WTC11 (cell line): ENCODE measurements at regions not wholly inside any gene's neighbourhood (a gene's known extent, or its start where the extent isn't known, plus 50 kb on each side); places are given as distances from the start of the nearest gene placed in this dataset.

Experiments used
- ATAC-seq: fragments of 200-7000 bp; cut with Tn5 transposase; 2 replicates; pipeline ENCODE4 v1.10.0; 2021; ENCODE audit warnings: mild to moderate bottlenecking, moderate library complexity
- CTCF ChIA-PET: fragments of 300-600 bp; sonication (Branson Sonifier 250); formaldehyde crosslinking; loops from one replicate; lab custom pipeline; 2021; ENCODE audit warnings: antibody characterized with exemption; lab: Charles Lee
- POLR2A ChIA-PET: fragments of 350-600 bp; sonication (Branson Sonifier 250); formaldehyde crosslinking; loops from one replicate; lab custom pipeline; 2021; ENCODE audit warnings: antibody characterized with exemption; lab: Charles Lee
- DNase-seq: peaks from one replicate; pipeline ENCODE4 v3.0.0; 2021; ENCODE audit warnings: low spot score
- H3K27ac Mint-ChIP-seq: 2 replicates; pipeline ENCODE4 v1.8.0; 2021; ENCODE audit warnings: mixed read lengths
- H3K27me3 Mint-ChIP-seq: 2 replicates; pipeline ENCODE4 v1.8.0; 2021; ENCODE audit warnings: low read depth, mild to moderate bottlenecking, moderate library complexity, mixed read lengths
- H3K36me3 Mint-ChIP-seq: 2 replicates; pipeline ENCODE4 v1.8.0; 2021; ENCODE audit warnings: mixed read lengths
- H3K4me1 Mint-ChIP-seq: 2 replicates; pipeline ENCODE4 v1.8.0; 2022; ENCODE audit warnings: mixed read lengths
- H3K4me3 Mint-ChIP-seq: 2 replicates; pipeline ENCODE4 v1.8.0; 2021; ENCODE audit warnings: mild to moderate bottlenecking, moderate library complexity, mixed read lengths
- H3K9me3 Mint-ChIP-seq: 2 replicates; pipeline ENCODE4 v1.8.0; 2021; ENCODE audit warnings: mixed read lengths
- CBFB ChIP-seq: sonication (generic); formaldehyde crosslinking; IDR thresholded peaks from 2 replicates; pipeline ENCODE4 v1.8.1; 2022; ENCODE audit warnings: mild to moderate bottlenecking, low read depth, missing genetic modification reagents
- HMGA2 ChIP-seq: fragments of 250-450 bp; sonication (Bioruptor Pico); IDR thresholded peaks from 2 replicates; pipeline ENCODE4 v1.4.0; 2021; ENCODE audit warnings: mild to moderate bottlenecking, moderate library complexity
- KAT7 ChIP-seq: sonication (generic); formaldehyde crosslinking; IDR thresholded peaks from 2 replicates; pipeline ENCODE4 v1.8.1; 2023; ENCODE audit warnings: missing genetic modification reagents, mild to moderate bottlenecking, borderline replicate concordance
- RORB ChIP-seq: fragments of 250-450 bp; sonication (Bioruptor Pico); IDR thresholded peaks from 2 replicates; pipeline ENCODE4 v1.9.0; 2021; ENCODE audit warnings: mild to moderate bottlenecking
- SMAD4 ChIP-seq: sonication (generic); formaldehyde crosslinking; IDR thresholded peaks from 2 replicates; pipeline ENCODE4 v1.8.0; 2022; ENCODE audit warnings: mild to moderate bottlenecking, missing genetic modification reagents
- TEAD4 ChIP-seq: sonication (generic); formaldehyde crosslinking; IDR thresholded peaks from 2 replicates; pipeline ENCODE4 v1.8.0; 2022; ENCODE audit warnings: mild to moderate bottlenecking, missing genetic modification reagents
- ZBTB21 ChIP-seq: sonication (generic); formaldehyde crosslinking; IDR thresholded peaks from 2 replicates; pipeline ENCODE4 v1.8.1; 2023; ENCODE audit warnings: mild to moderate bottlenecking, missing genetic modification reagents, borderline replicate concordance
- TF ChIP-seq, protein P1 (sequence below): fragments of 250-450 bp; sonication (Bioruptor Pico); IDR thresholded peaks from 2 replicates; pipeline ENCODE4 v1.9.0; 2021; ENCODE audit warnings: mild to moderate bottlenecking
- TF ChIP-seq, protein P2 (sequence below): sonication (generic); formaldehyde crosslinking; conservative IDR thresholded peaks from 2 replicates; pipeline ENCODE4 v1.8.1; 2023; ENCODE audit warnings: mild to moderate bottlenecking, low read depth, missing genetic modification reagents, moderate library complexity
- TF ChIP-seq, protein P3 (sequence below): sonication (generic); formaldehyde crosslinking; IDR thresholded peaks from 2 replicates; pipeline ENCODE4 v1.8.0; 2022; ENCODE audit warnings: missing genetic modification reagents
- TF ChIP-seq, protein P4 (sequence below): sonication (generic); formaldehyde crosslinking; IDR thresholded peaks from 2 replicates; pipeline ENCODE4 v1.8.1; 2023; ENCODE audit warnings: mild to moderate bottlenecking, missing genetic modification reagents, moderate library complexity
- TF ChIP-seq, protein P5 (sequence below): sonication (generic); formaldehyde crosslinking; IDR thresholded peaks from 2 replicates; pipeline ENCODE4 v1.8.0; 2023; ENCODE audit warnings: missing genetic modification reagents, mild to moderate bottlenecking, borderline replicate concordance
- TF ChIP-seq, protein P6 (sequence below): sonication (generic); formaldehyde crosslinking; IDR thresholded peaks from 2 replicates; pipeline ENCODE4 v1.8.1; 2022; ENCODE audit warnings: mild to moderate bottlenecking, moderate library complexity, missing genetic modification reagents

DNA sequence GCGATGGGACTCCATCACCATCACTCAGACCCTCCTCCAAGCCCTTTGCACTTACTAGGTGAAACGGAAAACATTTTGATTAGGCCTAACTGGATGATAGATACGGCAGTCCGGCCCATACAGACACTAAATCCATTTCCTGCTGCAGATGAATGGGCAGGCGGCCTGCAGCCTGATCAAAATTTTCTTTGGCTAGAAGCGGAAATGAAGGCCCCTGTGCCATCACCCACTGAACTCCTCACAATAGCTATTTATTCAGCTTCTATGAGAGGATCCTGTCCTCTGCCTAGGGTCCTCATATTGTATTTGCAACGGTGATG lies 200.5 kb downstream of the OMA1 start (continued):
- TF ChIP-seq, protein P1, sequence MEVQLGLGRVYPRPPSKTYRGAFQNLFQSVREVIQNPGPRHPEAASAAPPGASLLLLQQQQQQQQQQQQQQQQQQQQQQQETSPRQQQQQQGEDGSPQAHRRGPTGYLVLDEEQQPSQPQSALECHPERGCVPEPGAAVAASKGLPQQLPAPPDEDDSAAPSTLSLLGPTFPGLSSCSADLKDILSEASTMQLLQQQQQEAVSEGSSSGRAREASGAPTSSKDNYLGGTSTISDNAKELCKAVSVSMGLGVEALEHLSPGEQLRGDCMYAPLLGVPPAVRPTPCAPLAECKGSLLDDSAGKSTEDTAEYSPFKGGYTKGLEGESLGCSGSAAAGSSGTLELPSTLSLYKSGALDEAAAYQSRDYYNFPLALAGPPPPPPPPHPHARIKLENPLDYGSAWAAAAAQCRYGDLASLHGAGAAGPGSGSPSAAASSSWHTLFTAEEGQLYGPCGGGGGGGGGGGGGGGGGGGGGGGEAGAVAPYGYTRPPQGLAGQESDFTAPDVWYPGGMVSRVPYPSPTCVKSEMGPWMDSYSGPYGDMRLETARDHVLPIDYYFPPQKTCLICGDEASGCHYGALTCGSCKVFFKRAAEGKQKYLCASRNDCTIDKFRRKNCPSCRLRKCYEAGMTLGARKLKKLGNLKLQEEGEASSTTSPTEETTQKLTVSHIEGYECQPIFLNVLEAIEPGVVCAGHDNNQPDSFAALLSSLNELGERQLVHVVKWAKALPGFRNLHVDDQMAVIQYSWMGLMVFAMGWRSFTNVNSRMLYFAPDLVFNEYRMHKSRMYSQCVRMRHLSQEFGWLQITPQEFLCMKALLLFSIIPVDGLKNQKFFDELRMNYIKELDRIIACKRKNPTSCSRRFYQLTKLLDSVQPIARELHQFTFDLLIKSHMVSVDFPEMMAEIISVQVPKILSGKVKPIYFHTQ (CRISPR knock-in tag) = no peak
- no peak for TF ChIP-seq ZBTB21
- TF ChIP-seq, protein P2, sequence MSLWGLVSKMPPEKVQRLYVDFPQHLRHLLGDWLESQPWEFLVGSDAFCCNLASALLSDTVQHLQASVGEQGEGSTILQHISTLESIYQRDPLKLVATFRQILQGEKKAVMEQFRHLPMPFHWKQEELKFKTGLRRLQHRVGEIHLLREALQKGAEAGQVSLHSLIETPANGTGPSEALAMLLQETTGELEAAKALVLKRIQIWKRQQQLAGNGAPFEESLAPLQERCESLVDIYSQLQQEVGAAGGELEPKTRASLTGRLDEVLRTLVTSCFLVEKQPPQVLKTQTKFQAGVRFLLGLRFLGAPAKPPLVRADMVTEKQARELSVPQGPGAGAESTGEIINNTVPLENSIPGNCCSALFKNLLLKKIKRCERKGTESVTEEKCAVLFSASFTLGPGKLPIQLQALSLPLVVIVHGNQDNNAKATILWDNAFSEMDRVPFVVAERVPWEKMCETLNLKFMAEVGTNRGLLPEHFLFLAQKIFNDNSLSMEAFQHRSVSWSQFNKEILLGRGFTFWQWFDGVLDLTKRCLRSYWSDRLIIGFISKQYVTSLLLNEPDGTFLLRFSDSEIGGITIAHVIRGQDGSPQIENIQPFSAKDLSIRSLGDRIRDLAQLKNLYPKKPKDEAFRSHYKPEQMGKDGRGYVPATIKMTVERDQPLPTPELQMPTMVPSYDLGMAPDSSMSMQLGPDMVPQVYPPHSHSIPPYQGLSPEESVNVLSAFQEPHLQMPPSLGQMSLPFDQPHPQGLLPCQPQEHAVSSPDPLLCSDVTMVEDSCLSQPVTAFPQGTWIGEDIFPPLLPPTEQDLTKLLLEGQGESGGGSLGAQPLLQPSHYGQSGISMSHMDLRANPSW = no peak

DNA sequence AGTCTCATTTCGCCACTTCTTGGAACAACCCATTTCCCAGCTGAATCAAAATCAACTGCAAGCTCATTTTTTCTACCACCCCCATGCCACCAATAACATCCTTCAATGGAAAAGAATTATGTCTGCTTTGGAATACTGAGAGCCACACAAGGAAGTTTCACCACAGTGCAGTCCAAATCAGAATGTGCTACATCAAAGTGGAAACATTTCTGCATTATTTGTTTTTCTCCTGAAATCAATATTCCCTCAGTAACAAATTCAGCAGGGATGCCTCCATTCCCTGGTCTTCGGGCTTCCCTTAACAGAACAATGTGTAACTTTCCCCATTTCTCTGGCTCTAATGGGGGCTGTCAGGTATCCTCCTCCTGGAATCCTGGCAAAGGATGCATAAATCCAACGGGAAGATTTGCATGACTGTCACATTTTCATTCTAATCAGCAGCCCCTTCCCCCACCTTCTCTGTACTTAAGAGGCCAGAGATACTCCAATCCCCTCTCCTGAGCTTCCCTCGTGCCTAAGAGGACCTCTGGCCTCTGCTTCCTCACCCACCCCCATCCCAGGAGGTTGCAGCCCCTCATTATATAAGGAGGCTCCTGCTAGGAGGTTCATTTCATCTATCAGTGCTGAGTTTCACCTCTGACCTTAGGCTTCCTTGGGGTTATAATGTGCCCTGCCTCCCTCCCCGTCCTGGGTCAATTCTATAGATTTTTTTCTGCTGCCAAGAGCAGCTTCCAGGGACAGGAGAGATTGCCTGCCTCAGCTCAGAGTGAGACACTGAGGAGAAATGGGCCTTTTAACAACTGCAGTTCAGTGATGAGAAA lies 201.1 kb downstream of the OMA1 start:
- Mint-ChIP-seq H3K9me3 (peaks cover 6% of the 10 kb centered on the region), H3K4me1 (peaks cover 21% of the 10 kb centered on the region), H3K27me3 (no peaks in the 10 kb centered on the region; the same call in 1 of the 2 replicates), H3K27ac (no peak overlapping the region), H3K36me3 (no peaks in the 10 kb centered on the region), H3K4me3 (no peak overlapping the region)
- DNase-seq = no peak
- CTCF ChIA-PET = interaction anchor here (1.6 kb wide), 1 partner anchor 7 kb away, joined by 3 read pairs; no protein-coding TSS in a partner anchor
- TF ChIP-seq SMAD4 (CRISPR knock-in tag) = no peak
- TF ChIP-seq, protein P3, sequence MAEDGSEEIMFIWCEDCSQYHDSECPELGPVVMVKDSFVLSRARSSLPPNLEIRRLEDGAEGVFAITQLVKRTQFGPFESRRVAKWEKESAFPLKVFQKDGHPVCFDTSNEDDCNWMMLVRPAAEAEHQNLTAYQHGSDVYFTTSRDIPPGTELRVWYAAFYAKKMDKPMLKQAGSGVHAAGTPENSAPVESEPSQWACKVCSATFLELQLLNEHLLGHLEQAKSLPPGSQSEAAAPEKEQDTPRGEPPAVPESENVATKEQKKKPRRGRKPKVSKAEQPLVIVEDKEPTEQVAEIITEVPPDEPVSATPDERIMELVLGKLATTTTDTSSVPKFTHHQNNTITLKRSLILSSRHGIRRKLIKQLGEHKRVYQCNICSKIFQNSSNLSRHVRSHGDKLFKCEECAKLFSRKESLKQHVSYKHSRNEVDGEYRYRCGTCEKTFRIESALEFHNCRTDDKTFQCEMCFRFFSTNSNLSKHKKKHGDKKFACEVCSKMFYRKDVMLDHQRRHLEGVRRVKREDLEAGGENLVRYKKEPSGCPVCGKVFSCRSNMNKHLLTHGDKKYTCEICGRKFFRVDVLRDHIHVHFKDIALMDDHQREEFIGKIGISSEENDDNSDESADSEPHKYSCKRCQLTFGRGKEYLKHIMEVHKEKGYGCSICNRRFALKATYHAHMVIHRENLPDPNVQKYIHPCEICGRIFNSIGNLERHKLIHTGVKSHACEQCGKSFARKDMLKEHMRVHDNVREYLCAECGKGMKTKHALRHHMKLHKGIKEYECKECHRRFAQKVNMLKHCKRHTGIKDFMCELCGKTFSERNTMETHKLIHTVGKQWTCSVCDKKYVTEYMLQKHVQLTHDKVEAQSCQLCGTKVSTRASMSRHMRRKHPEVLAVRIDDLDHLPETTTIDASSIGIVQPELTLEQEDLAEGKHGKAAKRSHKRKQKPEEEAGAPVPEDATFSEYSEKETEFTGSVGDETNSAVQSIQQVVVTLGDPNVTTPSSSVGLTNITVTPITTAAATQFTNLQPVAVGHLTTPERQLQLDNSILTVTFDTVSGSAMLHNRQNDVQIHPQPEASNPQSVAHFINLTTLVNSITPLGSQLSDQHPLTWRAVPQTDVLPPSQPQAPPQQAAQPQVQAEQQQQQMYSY (CRISPR knock-in tag) = peak; percentile 70
- POLR2A ChIA-PET = interaction anchor here (1.3 kb wide), 1 partner anchor 12 kb away, joined by 3 read pairs; no protein-coding TSS in a partner anchor
- ATAC-seq = peak; percentile 76

DNA sequence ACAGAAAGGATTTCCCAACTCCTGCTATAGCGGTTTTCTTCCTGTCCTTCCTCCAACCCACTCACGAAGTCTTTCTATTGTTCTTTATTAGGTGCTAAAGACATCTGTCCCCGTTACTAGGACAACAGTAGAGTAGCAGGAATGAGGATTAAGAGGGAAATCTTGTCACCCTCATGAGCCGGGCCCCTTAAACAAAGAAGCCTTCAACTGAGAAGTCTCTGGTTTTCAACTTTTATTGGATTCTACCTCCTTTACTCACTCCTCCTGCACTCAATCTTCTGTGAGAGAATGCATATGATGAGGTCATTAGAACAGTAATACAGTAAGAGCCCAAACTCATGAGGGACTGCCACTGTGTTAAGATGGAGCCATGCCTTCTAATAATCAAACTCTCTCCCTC lies 206.3 kb downstream of the OMA1 start:
- peaks cover 12% of the 10 kb centered on the region for H3K4me1 Mint-ChIP-seq
- DNase-seq = no peak
- TF ChIP-seq KAT7 (CRISPR knock-in tag) = no peak
- TF ChIP-seq TEAD4 (CRISPR knock-in tag) = no peak
- no peak for TF ChIP-seq CBFB (CRISPR knock-in tag)
- TF ChIP-seq, protein P4, sequence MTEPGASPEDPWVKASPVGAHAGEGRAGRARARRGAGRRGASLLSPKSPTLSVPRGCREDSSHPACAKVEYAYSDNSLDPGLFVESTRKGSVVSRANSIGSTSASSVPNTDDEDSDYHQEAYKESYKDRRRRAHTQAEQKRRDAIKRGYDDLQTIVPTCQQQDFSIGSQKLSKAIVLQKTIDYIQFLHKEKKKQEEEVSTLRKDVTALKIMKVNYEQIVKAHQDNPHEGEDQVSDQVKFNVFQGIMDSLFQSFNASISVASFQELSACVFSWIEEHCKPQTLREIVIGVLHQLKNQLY = no peak
- TF ChIP-seq, protein P5, sequence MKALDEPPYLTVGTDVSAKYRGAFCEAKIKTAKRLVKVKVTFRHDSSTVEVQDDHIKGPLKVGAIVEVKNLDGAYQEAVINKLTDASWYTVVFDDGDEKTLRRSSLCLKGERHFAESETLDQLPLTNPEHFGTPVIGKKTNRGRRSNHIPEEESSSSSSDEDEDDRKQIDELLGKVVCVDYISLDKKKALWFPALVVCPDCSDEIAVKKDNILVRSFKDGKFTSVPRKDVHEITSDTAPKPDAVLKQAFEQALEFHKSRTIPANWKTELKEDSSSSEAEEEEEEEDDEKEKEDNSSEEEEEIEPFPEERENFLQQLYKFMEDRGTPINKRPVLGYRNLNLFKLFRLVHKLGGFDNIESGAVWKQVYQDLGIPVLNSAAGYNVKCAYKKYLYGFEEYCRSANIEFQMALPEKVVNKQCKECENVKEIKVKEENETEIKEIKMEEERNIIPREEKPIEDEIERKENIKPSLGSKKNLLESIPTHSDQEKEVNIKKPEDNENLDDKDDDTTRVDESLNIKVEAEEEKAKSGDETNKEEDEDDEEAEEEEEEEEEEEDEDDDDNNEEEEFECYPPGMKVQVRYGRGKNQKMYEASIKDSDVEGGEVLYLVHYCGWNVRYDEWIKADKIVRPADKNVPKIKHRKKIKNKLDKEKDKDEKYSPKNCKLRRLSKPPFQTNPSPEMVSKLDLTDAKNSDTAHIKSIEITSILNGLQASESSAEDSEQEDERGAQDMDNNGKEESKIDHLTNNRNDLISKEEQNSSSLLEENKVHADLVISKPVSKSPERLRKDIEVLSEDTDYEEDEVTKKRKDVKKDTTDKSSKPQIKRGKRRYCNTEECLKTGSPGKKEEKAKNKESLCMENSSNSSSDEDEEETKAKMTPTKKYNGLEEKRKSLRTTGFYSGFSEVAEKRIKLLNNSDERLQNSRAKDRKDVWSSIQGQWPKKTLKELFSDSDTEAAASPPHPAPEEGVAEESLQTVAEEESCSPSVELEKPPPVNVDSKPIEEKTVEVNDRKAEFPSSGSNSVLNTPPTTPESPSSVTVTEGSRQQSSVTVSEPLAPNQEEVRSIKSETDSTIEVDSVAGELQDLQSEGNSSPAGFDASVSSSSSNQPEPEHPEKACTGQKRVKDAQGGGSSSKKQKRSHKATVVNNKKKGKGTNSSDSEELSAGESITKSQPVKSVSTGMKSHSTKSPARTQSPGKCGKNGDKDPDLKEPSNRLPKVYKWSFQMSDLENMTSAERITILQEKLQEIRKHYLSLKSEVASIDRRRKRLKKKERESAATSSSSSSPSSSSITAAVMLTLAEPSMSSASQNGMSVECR (CRISPR knock-in tag) = no peak
- no peak for TF ChIP-seq RORB
- TF ChIP-seq, protein P6, sequence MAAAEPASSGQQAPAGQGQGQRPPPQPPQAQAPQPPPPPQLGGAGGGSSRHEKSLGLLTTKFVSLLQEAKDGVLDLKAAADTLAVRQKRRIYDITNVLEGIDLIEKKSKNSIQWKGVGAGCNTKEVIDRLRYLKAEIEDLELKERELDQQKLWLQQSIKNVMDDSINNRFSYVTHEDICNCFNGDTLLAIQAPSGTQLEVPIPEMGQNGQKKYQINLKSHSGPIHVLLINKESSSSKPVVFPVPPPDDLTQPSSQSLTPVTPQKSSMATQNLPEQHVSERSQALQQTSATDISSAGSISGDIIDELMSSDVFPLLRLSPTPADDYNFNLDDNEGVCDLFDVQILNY (CRISPR knock-in tag) = no peak
- no peak for TF ChIP-seq HMGA2 (CRISPR knock-in tag)
- no peaks in the 10 kb centered on the region; the same call in 1 of the 2 replicates for H3K27me3 Mint-ChIP-seq
- no peak for ATAC-seq
- no peak overlapping the region for H3K4me3 Mint-ChIP-seq
- no peaks in the 10 kb centered on the region for H3K9me3 Mint-ChIP-seq
- no peak overlapping the region for H3K27ac Mint-ChIP-seq
- ChIA-PET POLR2A (no interaction called here), CTCF (no interaction called here)
- no peaks in the 10 kb centered on the region for H3K36me3 Mint-ChIP-seq
